Stimulated activated CD8-positive, alpha-beta memory T cell treated with anti-CD3 and anti-CD28 coated beads, Interleukin-7, amount 100 ng/mL, for 4 hours (primary cell): ENCODE measurements at regions not wholly inside any gene's neighbourhood (a gene's known extent, or its start where the extent isn't known, plus 50 kb on each side); places are given as distances from the start of the nearest gene placed in this dataset.
"Not testable (repeated sequence)": the region's sequence is repeated elsewhere in the genome, so short reads cannot be mapped to it uniquely, and the experiment has no call there.

Source experiments
- DNase-seq, 2 donors: peaks; one replicate each; pipeline ENCODE4 v3.0.0-alpha.2; 2020; ENCODE audit warnings: low read depth in 2 of 2

DNA sequence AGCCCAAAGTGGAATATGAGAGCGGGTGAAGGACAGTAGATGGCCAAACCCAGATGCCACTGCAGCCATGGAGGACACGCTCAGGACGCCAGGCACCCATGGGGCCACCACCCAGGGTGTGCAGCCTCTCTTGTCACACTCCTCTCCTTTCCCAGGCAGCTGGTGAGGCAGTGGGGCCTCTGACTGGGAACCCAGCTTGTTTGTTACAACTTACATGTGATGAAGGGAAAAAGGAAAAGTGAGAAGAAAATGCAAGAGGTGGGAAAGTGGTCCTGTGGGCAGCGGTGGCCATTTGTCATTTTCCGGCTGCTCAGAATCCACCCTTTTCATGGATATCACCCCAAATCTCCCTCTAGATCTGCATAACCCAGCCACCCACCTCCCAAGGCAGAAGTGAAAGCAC lies 62.7 kb upstream of the UNC5A start:
- DNase-seq: no peak

- DNase-seq: no peak
Observed at GRCh38 chr5:176748073-176748966, 62.0 kb upstream of the UNC5A start.

DNA sequence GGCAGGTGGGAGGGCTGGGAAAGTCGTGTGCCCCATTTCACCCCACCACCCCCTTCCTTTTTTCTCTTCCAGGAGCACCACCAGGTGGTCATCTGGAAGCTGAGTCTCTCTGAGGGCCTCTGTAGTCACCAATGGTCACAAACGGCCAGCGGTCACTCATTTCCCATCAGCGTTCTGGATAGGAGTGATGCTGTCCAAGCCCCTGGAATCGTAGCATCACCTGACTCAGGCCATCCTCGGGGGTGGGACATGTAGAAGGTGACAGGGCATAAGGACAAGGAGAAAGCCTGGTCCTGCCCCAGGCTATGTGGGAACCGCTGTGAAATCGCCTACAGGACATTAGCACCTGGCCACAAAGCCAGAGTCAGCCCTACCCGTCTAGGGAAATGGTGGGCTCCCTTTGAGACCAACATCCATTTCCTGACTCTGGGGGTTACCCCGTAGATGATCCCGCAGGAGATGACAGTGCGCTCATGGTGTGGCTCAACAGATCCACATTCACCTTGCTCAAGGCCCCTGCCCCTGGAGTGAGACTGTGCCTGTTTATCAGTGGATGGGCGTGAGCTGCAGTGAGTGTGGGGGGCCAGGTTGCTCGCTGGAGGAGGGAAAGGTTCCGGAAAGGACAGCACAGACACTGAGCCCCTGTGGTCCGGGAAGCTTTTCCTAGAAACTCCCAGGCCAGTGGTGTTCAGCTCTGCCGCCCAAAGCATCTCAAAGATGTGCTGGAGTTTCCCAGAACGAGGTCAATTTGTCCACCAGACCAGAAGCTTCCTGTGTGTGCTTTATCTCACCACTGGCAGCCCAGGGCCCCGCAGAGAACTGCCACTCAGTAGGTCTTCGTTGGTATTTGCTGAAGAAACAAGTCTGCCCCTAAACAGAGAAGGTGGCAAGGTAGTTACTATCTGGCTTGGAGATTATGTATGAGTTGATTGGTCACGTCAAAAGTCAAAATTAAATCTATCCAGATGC lies 61.1 kb upstream of the UNC5A start:
- no peak for DNase-seq

GRCh38 chr5:176750144-176750543 lies 60.2 kb upstream of the UNC5A start:
- DNase-seq: no peak

GRCh38 chr5:176754376-176754973 lies 55.9 kb upstream of the UNC5A start:
- no peak for DNase-seq

- DNase-seq: not testable (repeated sequence)
Observed at GRCh38 chr5:176755593-176755992, 54.8 kb upstream of the UNC5A start.

GRCh38 chr5:176757569-176757968 lies 52.8 kb upstream of the UNC5A start:
- DNase-seq: not testable (repeated sequence)
